ENCODE measurements at regions not wholly inside any gene's neighbourhood (a gene's known extent, or its start where the extent isn't known, plus 50 kb on each side); places are given as distances from the start of the nearest gene placed in this dataset.

DNA sequence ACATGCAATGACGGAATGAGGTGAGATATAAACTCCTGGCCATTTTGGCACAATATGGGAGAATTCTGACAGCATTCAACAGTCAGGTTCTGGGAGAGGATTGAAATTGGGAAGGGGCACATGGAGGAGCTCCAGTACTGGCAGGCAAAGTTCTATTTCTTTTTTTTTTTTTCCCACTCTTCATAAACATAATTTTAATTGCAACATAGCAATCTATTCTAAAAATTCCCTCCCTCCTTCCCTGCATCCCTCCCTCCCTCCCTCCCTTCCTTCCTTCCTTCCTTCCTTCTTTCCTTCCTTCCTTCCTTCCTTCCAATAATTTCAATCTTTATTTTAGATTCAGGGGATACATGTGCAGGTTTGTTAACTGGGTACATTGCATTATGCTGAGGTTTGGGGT, 93.2 kb downstream of the PTCSC3 start:
- DNase-seq, result no peak

DNA sequence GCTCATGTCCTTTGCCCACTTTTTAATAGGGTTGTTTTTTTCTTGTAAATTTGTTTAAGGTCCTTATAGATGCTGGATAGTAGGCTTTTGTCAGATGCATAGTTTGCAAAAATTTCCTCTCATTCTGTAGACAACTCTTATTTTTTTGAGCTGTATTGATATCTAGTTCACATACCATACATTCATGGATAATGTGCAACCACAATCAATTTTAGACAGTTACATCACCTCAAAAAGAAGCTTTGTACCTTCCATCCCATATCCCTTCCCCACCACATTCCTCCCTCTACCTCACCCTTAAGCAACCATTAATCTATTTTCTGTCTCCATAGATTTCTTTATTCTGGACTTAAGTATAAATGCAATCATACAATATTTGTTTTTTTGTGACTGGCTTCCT, 98.4 kb downstream of the PTCSC3 start:
- DNase-seq, result no peak

DNA sequence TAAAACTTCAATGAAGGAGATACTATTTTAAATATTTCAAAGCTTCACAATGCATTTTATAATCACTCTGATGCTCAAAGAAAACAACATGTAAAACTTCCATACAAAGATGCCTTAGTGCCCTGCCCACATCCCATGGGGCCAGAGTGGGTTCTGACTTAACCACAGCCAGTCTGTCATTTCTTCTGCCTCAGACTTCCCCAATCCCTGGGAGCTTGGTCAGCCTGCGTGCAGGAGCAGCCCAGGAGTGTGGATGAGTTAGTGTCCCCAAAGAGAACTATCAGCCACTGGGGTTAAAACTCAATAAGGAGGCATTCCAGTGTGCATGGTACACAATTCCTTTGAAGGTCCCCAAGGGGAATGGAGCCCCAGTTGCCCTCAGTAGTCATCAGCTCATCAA, 100.3 kb downstream of the PTCSC3 start:
- no peak for DNase-seq

DNA sequence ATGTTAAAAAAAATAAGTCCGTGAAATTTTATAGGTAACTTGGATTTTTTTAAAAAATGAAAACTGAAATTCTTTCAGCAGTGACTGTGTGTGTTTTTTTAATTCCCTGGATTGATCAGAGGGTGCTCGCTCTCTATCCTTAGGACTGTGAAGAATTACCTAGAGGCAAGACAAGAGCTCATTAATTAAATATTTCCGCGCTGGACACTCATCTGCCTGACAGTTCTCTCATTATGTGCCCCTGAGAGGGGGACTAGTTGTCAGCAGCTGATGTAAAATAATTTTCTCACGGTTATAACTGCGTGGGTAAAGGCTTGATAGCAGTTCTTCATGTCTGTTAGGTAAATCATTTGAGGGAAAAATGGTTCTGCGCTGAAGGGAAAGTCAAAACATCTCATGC, 101.3 kb downstream of the PTCSC3 start:
- DNase-seq, result no peak

DNA sequence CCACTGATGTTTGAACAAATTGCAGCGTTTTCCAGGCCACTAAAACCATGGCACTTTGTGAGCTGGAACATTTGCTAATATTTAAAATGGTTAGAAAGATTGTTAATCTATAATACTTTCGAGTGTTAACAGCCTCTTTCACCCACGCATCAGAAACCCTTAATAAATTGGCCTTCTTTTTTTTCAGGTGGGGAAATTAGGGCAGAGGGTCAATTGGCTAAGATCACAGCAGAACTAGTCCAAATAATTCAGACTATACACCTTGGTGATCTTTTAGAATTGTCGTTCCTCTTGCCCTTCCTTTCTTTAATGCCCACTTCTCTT, 105.8 kb downstream of the PTCSC3 start:
- no peak for DNase-seq

DNA sequence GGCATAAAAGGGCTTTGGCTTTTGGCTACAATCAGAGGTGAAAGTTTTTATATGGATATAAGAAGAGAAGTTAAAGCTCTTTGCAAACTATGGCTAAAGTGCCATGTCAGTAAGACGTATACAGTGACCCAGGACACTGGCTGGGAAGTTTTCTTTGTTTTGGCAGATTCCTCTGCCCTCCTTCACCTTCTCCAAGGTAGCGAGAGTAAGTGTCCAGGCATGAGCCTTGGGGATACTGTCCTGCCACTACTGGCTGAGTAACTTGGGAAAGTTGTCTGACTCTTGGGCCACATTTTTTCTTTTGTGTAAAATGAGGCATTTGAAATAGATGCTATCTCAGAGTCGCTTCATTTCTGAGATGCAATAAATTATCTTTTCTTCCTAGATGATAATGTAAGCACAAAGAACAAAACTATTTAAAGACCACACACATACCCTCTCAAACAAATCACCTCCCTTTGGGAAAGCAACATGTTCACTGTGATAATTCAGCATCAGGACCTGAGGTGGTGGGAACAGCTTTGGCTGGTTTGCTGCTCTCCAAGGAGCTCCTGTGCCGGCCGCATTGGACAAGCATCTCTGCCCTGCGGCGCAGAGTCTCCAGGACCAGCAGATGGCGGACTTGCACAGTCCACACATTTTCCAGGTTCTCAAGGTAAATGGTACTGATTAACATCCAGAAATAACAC, 106.3 kb downstream of the PTCSC3 start:
- peak; percentile 29 for DNase-seq

DNA sequence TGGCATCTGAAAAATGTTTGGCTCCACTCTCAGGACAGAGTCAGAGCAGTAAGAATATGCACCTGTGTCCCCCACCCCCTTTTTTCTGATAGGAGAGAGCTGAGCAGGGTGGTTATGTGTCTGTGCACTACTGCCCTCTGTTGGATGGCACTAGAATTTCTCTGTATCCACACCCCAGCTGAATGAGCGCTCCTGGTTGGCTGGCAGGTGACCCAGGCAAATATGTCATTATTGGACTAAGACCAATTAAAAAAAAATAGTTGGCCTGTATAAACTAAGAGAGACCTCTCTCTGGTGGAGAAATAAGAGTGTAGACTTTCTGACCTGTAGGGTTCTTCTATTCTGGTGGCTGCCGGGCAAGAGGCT, 107.0 kb downstream of the PTCSC3 start:
- DNase-seq, result peak; percentile 30

DNA sequence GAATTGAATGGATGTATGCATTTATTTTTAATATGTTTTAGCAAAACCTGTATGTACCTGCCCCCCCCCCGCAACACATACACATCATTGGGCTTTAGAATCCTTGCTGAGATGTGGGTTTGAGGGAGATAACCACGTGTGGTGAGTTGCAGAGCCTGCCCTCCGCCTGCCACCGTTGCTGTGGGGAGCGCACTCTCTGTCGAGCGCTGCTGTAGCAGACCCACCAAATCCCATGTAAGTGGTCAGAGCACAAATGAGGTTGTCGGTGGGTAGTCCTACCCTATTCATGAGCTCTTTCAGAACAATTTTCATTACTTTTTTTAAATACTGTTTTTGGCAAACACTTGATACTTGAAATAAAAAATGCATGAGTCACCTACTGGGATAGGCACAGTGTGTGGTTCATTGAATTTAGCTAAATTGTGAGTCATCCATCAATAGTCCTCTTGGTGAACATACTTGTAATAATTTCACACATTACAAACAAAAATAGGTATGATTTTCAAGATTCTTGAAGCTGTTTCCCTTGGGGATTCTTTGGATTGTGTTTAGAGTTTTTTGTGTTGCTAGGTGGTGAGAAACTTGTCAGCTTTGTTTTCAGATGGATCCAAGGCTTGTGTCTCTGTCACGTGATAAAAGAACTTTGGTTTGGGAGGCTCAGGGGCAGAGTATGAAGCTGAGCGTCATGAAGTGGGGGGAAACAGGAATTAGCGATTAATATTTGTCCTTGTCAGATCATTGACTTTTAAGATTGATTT, 107.6 kb downstream of the PTCSC3 start:
- no peak for DNase-seq

DNA sequence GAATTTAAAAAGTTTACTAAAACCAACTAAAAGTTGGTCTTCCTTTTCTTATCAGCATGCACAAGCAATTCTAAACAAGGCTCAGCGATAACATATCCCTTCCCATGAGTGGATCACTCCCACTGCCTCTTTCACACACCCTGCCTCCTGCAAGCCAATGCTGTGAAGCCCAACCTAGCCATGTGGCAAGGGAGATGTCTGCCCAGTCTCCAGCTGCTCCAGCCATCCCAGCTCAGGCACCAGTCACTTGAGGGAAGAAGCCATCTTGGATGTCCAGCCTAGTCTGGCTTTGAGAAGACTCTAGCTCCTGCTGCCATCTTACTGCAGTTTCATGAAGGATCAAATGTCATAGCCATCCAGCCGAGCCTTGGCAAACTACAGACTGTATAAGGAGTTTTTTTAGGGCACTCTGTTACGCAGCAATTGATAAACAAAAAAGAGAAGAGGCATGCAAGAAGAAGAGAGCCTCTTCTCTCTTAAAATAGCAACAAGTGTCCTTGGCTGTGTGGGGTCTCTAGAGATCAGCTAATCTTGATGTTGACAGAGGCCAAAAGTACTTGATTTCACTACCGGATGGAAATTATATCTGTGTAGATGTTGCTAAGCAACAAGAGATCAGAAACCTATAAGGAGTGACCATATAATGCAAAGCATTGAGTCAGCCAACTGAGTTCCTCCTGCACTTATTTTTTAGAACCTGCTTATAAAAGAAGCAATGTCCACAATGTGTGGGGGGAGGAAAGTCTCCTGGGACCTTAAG, 108.9 kb downstream of the PTCSC3 start:
- DNase-seq, result no peak

DNA sequence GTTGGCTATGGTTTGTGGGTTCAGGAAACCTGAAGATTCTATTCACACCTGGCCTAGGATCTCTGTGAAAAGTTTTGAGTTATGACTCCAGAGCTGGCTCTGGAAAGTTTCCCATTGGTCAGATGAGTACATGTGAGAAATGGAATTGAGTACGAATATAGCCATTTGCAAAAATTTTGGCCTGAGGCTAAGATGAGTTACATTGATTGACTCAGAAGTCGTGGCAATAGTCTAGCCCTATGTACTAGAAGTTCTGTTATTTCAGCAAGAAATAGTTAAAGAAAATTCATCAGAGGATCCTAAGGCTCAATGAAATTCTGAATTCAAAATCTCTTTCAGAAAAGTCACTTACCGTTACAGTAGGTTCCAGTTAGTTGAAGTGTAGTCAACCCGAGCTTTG, 109.9 kb downstream of the PTCSC3 start:
- no peak for DNase-seq

DNA sequence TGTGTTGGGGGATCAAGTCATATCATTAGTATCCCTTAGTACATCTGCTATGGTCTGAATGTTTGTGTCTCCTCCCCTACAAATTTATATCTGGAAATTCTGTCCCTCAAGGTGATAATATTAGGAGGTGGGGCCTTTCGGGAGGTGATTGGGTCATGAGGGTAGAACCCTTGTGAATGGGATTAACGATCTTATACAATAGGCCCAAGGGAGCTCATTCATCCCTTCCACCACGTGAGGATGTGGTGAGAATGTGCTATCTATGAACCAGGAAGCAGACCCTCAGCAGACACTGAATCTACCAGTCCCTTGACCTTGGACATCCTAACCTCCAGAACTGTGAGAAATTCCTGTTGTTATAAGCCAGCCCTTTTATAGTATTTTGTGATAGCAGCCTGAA, 110.7 kb downstream of the PTCSC3 start:
- no peak for DNase-seq

DNA sequence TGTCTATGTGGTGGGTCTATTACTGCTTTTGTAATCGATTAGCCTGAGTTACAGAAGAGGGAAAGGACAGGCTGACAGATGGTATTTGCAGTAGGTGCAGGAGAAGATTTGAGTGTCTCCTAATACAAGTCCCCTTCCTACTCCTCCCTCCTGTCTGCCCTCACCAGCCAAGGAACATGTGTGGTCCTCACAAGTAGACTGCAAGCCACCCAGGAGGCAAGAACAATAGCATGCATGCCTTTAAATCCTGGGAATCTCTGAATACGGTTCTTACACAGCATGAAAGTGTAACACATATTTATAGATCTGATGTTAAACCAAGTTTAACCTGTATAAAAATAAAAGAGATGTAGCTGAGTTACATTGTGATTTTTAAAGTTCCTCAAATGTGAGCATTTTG, 117.0 kb downstream of the PTCSC3 start:
- DNase-seq, result no peak

DNA sequence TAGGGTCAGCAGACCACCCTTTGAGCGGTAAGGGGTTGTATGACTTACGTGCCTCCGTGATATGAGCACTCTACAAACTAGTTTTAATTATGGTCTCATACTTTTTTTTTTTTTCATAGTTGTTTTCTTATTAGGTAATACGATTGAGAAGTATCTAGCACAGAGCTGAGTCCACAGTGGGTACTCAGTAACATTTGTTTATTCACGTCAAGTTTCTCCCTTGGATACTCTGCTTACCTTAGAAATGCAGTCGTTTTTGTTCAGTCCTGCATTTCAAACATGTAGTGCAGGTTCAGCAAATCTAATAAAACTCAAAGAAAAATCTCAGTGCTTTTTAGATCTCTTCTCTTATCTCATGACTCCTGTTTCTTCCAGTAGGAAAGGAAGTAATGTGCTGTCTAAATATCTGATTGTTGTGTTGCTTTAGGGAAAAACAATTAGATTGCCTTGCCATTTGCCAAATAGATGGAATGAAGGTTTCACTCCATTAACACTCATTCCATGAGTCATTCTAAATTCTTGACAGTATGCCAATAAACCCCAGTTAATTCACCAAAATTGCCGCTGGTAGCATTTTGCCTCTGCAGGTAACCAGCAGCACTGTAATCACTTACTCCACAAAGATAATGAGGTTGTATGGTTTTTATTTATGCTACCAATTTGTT, 118.9 kb downstream of the PTCSC3 start:
- peak; percentile 42 for DNase-seq

DNA sequence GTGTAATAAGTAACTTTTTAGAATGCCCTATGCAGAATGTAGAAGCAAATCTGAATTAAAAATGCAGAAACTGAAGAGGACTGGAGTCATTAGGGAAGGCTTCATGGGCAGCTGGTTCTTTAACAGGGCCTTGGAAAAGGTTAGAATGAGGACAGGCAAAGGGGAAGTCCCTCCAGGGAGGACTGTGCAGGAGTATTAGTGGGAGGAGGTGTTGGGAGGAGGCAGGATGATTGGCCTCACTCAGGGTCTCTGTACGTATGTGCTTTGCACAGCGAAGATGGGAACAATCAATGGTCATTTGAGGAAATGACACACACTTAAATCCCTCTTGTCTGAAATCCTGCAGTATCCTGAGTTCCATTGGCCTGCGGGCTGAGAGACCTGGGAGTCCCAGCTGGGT, 119.7 kb downstream of the PTCSC3 start:
- no peak for DNase-seq

DNA sequence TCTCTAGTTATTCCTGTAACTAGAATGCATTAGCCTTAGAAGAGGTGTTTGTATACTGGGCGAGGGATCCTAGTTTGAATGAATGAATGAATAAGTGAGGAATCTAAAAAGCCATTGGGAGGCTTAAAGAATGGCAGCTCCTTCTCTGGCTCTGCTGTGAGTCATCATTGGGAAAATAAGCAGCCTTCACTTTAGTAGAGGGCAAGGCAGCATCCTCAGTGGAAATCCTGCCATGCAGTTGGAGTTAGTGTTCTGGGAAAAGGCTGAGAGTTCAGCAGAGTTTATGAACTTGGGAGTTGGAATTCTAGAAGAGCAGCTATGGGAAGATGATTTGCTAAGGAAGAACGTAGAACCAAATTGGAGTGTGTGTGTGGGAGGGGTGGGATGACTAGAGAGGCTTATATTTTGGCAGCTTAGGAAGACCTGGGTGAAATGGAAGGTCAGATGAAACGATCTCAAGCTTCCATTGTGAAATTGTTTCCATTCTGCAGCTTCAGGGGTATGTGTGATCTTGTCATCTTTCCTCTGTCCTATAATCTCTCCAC, 120.8 kb downstream of the PTCSC3 start:
- no peak for DNase-seq

DNA sequence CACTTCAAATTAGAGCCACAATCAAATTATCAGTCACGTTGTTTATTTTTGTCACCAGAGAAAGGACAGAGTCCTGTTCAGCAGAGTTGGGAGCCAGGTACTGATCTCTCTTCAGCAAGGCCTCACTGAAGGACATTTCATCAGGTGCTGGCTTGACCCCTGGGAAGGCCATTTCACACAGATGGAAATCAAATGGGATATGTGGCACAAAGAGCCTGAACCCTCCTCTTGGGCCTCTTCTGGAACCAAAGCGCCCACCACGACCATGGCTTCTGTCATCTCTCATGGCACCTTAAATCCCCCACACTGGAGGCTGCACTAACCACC, 121.5 kb downstream of the PTCSC3 start:
- no peak for DNase-seq

DNA sequence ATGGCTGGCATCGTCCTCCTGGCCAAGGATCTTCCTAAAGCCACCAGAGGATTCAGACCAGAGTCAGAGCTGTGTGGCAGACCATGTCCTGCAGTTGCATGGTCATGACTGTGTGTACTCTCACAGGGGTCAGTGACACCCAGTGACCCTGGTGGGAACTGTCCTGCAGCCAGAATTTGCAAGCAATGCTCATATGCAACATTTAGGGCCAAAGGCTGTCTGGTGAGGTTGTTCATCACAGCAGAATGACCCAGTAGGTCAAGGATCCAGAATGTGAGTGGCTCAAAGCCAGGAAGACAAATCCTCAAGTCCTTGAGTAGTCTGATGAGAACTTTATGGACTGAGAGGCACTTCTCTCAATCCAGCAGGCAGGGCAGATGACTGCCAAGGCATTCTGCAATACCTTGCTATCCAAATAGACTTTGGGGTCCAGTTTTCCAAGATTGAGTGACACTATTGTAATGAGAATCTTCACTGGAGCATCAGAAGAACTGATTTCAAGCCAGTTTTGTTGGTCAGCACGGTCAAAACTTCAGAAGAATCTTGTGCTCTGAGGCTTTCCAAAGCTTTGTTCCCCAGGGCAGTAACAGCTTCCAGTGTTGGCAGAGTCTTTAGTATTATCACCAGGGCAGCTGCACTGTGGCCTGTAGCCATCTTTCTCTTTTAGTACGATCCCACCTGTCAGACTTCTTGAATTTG, 122.0 kb downstream of the PTCSC3 start:
- no peak for DNase-seq

DNA sequence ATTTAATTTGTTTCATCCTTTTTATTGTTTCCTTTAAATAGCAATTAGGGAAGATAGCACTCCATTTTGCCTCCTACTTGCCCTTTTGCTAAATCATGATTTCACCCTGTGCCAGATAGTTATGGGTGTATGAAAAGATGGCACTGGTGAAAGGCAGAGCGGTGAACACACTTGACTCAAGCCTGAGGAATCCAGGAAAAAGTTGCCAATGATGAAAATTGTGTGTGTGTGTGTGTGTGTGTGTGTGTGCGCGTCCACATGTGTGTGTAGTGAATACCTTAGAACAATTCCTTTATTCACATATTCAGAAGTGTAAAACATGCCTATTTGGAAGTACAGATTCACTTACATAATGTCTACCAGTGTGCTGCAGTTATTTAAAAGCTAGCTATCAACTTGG, 123.8 kb downstream of the PTCSC3 start:
- no peak for DNase-seq

DNA sequence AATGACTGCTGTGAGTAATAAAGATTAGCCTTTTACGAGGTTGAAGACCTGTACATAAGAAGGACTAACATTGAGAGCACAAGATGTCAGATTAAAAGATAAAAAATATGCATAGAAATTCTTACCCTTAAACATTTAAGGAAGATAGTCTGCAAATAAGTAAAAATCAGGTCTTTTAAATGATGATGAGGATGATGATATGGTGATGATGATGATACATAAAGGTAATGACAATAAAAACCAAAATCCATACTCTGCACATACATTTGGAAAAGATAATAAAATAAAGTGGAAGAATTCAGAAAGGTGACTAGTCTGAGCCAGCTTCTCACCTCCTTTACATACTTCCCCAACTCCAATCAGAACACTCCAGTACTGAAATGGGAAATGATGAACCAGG, 124.5 kb downstream of the PTCSC3 start:
- DNase-seq, result no peak

DNA sequence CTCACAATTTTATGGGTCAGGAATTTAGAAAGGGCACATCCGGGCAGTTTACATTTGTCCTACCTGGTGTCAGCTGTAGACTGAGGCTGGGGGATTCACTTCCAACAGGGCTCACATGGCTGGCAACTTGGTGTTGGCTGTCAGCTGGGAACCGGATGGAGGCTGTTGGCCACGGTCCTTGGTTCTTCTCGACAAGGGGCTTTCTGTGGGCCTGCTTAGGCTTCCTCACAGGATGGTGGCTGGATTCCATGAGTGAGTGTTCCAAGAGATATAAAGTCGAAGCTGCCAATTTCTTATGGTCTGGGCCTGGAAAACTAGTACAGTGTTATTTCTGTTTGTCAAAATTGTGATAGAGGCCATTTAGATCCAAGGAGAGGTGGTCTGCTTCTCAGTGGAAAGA, 127.9 kb downstream of the PTCSC3 start:
- no peak for DNase-seq

DNA sequence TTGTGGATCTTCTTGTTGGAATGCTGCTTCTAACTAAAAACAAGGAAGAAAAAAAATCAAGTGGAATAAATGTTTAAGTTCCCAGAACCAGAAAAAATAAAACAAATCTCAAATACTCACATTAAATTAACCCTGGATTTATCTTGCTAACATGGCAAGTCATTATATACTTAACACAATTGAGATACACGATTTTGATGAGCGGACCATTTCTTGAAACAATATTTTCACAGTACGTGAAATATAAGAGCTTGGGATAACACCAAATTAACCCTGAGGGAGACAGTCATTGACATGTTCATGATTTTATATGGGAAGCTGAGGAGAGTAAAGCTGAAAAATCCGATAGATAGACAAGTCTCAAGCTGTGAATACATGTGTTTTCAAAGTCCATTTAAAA, 128.6 kb downstream of the PTCSC3 start:
- no peak for DNase-seq

DNA sequence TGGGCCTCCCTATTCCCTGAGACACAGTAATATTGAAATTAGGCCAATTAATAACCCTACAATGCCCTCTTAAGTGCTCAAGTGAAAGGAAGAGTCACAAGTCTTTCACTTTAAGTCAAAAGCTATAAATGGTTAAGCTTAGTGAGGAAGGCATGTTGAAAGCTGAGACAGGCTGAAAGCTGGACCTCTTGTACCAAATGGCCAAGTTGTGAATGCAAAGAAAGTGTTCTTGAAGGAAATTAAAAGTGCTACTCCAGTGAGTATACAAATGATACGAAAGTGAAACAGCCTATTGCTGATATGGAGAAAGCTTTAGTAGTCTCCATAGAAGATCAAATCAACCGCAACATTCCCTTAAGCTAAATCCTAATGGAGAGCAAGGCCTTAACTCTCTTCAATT, 140.8 kb downstream of the PTCSC3 start:
- no peak for DNase-seq

DNA sequence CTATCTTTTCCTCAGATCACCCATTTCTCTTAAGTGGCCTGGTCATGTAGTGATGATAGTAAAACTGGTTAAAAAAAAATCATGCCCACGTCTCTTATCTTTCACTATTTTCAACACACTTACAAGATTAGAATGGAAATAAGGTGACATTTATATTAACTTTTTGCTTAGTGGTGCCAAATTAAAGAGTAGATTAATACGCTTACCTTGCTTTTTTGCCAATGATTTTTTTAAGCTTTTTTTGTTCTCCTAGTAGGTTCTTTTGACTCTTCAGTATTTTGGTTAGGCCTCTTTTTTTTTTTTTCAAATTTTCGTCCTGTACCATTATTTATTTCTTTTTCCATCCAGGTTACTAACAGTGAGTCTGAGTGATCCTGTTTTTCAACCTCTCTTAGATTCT, 147.9 kb downstream of the PTCSC3 start:
- DNase-seq, result no peak

Data from NCI-H2081 treated with DMSO at 0.1 percent for 48 hours (cell line).